ENCODE measurements at regions not wholly inside any gene's neighbourhood (a gene's known extent, or its start where the extent isn't known, plus 50 kb on each side); places are given as distances from the start of the nearest gene placed in this dataset.

GRCh38 chrX:150253959-150254620 is 109.0 kb upstream of the MAMLD1 start:
- DNase-seq = no peak
- Histone ChIP-seq H3K36me3 (replicated peaks) (no peaks in the 10 kb centered on the region), H3K4me3 (ENCODE audit: low read depth, low read length) (no peak overlapping the region), H3K27ac (no peak overlapping the region), H3K27me3 (replicated peaks) (no peaks in the 10 kb centered on the region)
- in situ Hi-C loops (cut with HindIII; ENCODE audit: low pct_ligation_motif_present, low sequenced_read_pairs) = no loop called here
- TF ChIP-seq, protein P1, sequence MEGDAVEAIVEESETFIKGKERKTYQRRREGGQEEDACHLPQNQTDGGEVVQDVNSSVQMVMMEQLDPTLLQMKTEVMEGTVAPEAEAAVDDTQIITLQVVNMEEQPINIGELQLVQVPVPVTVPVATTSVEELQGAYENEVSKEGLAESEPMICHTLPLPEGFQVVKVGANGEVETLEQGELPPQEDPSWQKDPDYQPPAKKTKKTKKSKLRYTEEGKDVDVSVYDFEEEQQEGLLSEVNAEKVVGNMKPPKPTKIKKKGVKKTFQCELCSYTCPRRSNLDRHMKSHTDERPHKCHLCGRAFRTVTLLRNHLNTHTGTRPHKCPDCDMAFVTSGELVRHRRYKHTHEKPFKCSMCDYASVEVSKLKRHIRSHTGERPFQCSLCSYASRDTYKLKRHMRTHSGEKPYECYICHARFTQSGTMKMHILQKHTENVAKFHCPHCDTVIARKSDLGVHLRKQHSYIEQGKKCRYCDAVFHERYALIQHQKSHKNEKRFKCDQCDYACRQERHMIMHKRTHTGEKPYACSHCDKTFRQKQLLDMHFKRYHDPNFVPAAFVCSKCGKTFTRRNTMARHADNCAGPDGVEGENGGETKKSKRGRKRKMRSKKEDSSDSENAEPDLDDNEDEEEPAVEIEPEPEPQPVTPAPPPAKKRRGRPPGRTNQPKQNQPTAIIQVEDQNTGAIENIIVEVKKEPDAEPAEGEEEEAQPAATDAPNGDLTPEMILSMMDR (IDR thresholded peaks at IDR 0.05; ENCODE audit: low read depth, low read length, missing control alignments) = no peak

GRCh38 chrX:150254909-150255308 is 108.2 kb upstream of the MAMLD1 start:
- Histone ChIP-seq H3K4me3 (ENCODE audit: low read depth, low read length) (no peak overlapping the region), H3K27me3 (replicated peaks) (no peaks in the 10 kb centered on the region), H3K27ac (no peak overlapping the region), H3K36me3 (replicated peaks) (no peaks in the 10 kb centered on the region)
- no peak for DNase-seq
- in situ Hi-C loops (cut with HindIII; ENCODE audit: low pct_ligation_motif_present, low sequenced_read_pairs) = no loop called here
- TF ChIP-seq, protein P1 (IDR thresholded peaks at IDR 0.05; ENCODE audit: low read depth, low read length, missing control alignments) = no peak

- Histone ChIP-seq H3K36me3 (replicated peaks) (no peaks in the 10 kb centered on the region), H3K4me3 (ENCODE audit: low read depth, low read length) (no peak overlapping the region), H3K27ac (no peak overlapping the region), H3K27me3 (replicated peaks) (no peaks in the 10 kb centered on the region)
- no peak for DNase-seq
- TF ChIP-seq, protein P1 (IDR thresholded peaks at IDR 0.05; ENCODE audit: low read depth, low read length, missing control alignments) = no peak
- in situ Hi-C loops (cut with HindIII; ENCODE audit: low pct_ligation_motif_present, low sequenced_read_pairs) = no loop called here
These were observed 107.4 kb upstream of the MAMLD1 start for GRCh38 chrX:150255441-150256296.

- TF ChIP-seq, protein P1 (IDR thresholded peaks at IDR 0.05; ENCODE audit: low read depth, low read length, missing control alignments) = no peak
- in situ Hi-C loops (cut with HindIII; ENCODE audit: low pct_ligation_motif_present, low sequenced_read_pairs) = no loop called here
- Histone ChIP-seq H3K27me3 (replicated peaks) (no peaks in the 10 kb centered on the region), H3K27ac (no peak overlapping the region), H3K4me3 (ENCODE audit: low read depth, low read length) (no peak overlapping the region), H3K36me3 (replicated peaks) (no peaks in the 10 kb centered on the region)
- no peak for DNase-seq
These were observed 106.8 kb upstream of the MAMLD1 start for GRCh38 chrX:150256297-150256650.

- Histone ChIP-seq H3K4me3 (ENCODE audit: low read depth, low read length) (no peak overlapping the region), H3K36me3 (replicated peaks) (no peaks in the 10 kb centered on the region), H3K27ac (no peak overlapping the region), H3K27me3 (replicated peaks) (no peaks in the 10 kb centered on the region)
- in situ Hi-C loops (cut with HindIII; ENCODE audit: low pct_ligation_motif_present, low sequenced_read_pairs) = no loop called here
- TF ChIP-seq, protein P1 (IDR thresholded peaks at IDR 0.05; ENCODE audit: low read depth, low read length, missing control alignments) = no peak
- no peak for DNase-seq
These were observed 105.6 kb upstream of the MAMLD1 start for GRCh38 chrX:150257353-150258175.

Data from brain microvascular endothelial cell (primary cell).